Ascending aorta (tissue), 2 donors: ENCODE measurements at regions not wholly inside any gene's neighbourhood (a gene's known extent, or its start where the extent isn't known, plus 50 kb on each side); places are given as distances from the start of the nearest gene placed in this dataset.

ENCODE experiments used
- DNase-seq, 2 donors: peaks; one replicate each; pipeline ENCODE4 v3.0.0-alpha.2; 2019; ENCODE audit warnings: low spot score in 2 of 2
- H3K27ac ChIP-seq, 2 donors: fragments of 200-600 bp; sonication (generic); one replicate each; pipeline ENCODE4 v1.5.1; 2016 to 2017; ENCODE audit warnings: mild to moderate bottlenecking in 1 of 2
- H3K27me3 ChIP-seq: fragments of 200-600 bp; sonication (generic); one replicate; pipeline ENCODE4 v1.5.1; 2017
- H3K36me3 ChIP-seq, 2 donors: fragments of 200-600 bp; sonication (generic); one replicate each; pipeline ENCODE4 v1.5.1; 2016
- H3K4me1 ChIP-seq, 2 donors: fragments of 200-600 bp; sonication (generic); one replicate each; pipeline ENCODE4 v1.5.1; 2016 to 2017; ENCODE audit warnings: mild to moderate bottlenecking in 1 of 2
- H3K4me3 ChIP-seq, 2 donors: fragments of 200-600 bp; sonication (generic); one replicate each; pipeline ENCODE4 v1.5.1; 2016 to 2017; ENCODE audit warnings: mild to moderate bottlenecking in 1 of 2
- H3K9me3 ChIP-seq, 2 donors: fragments of 200-600 bp; sonication (generic); one replicate each; pipeline ENCODE4 v1.5.1; 2016
- intact Hi-C: fragments of 100-400 bp; cut with DNase I; formaldehyde crosslinking; loops from one replicate; pipeline ENCODE4 v1.15.1; 2023
- TF ChIP-seq, protein P1 (sequence below), 3 experiments: fragments of 200-600 bp in 2 of 3; fragments of 450-650 bp in 1 of 3; sonication (generic) in 2 of 3; IDR thresholded peaks; one replicate each; pipeline ENCODE4 v1.5.1; 2016 to 2019; ENCODE audit warnings: antibody characterized with exemption in 3 of 3, mild to moderate bottlenecking in 1 of 3, moderate library complexity in 1 of 3

GRCh38 chr2:16400127-16400623 is 265.5 kb downstream of the CYRIA start:
- H3K36me3 ChIP-seq, result no peaks in the 10 kb centered on the region
- H3K4me3 ChIP-seq, result no peak overlapping the region
- no peak for DNase-seq
- no peak overlapping the region for H3K27ac ChIP-seq
- intact Hi-C loops, result no loop called here
- H3K27me3 ChIP-seq, result no peaks in the 10 kb centered on the region
- H3K9me3 ChIP-seq, result no peaks in the 10 kb centered on the region
- no peaks in the 10 kb centered on the region for H3K4me1 ChIP-seq
- TF ChIP-seq, protein P1, sequence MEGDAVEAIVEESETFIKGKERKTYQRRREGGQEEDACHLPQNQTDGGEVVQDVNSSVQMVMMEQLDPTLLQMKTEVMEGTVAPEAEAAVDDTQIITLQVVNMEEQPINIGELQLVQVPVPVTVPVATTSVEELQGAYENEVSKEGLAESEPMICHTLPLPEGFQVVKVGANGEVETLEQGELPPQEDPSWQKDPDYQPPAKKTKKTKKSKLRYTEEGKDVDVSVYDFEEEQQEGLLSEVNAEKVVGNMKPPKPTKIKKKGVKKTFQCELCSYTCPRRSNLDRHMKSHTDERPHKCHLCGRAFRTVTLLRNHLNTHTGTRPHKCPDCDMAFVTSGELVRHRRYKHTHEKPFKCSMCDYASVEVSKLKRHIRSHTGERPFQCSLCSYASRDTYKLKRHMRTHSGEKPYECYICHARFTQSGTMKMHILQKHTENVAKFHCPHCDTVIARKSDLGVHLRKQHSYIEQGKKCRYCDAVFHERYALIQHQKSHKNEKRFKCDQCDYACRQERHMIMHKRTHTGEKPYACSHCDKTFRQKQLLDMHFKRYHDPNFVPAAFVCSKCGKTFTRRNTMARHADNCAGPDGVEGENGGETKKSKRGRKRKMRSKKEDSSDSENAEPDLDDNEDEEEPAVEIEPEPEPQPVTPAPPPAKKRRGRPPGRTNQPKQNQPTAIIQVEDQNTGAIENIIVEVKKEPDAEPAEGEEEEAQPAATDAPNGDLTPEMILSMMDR (IDR thresholded peaks at IDR 0.05), result no peak

DNA sequence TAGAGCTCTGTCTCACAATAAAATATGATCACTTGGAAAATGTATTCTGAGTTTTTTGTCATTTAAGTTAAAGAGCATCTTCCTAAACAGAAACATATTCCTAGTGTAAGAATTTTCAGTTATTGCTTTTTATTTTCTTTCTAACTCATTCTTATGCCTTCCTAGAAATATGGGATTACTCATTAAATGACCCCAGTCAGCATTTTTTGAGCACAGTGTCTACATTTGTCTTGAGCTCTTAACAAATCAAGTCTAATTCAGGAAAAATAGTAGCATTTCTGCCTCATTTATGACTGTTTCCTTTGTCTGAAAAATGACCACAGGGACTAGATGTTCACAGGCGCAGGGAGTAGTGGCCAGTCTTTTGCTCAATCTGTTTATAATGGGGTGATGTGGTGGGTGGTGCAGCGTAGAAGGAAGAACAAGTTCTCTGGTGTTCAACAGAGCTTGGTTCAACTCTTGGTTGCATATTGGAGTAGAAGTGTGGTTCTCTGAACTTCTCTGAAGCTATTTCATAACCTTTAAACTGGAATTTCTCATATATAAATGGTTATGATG is 267.1 kb downstream of the CYRIA start:
- TF ChIP-seq, protein P1 (IDR thresholded peaks at IDR 0.05), result no peak
- H3K4me1 ChIP-seq, result no peaks in the 10 kb centered on the region
- no peak overlapping the region for H3K27ac ChIP-seq
- no peaks in the 10 kb centered on the region for H3K9me3 ChIP-seq
- H3K27me3 ChIP-seq, result no peaks in the 10 kb centered on the region
- intact Hi-C loops, result no loop called here
- no peak overlapping the region for H3K4me3 ChIP-seq
- DNase-seq, result no peak
- H3K36me3 ChIP-seq, result no peaks in the 10 kb centered on the region

DNA sequence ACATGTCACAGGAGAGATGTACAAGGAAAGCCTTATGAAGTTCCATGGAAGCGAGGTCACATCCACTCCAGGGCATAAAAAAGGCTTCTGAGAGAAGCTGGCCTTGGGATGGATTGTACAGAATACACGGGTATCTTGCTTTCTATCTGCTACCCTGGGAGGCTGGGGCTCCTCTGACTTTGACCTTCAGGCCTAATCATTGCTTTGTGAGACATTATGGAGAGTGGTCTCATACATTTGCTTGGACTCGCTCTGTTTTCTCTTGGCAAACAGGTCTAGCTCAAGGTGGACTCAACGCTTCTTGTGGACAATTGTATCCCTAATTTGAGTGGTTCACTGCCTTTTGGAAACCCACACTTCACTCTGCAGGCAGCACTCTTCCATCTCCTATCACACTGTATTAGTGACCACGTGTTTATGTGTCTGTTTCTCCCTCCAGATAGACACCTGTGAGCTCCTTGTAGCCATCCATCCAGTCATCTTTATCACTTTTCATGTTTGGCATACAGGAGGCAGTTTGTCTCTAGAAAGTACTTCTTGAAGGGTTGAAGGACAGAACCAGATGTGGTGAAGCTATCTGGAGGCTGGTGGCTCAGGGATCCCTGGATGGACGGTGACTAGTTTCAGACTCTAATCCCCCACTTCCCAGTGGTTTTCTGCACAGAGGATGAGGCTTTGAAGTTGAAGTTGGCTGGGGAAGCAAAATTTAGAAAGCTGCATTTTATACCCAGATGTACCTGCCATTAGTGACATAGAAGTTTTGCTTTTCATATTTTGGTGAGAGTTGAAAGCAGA is 267.8 kb downstream of the CYRIA start:
- Histone ChIP-seq H3K4me3 (no peak overlapping the region), H3K4me1 (no peaks in the 10 kb centered on the region), H3K27me3 (no peaks in the 10 kb centered on the region), H3K27ac (no peak overlapping the region), H3K36me3 (no peaks in the 10 kb centered on the region), H3K9me3 (no peaks in the 10 kb centered on the region)
- TF ChIP-seq, protein P1 (IDR thresholded peaks at IDR 0.05), result no peak
- intact Hi-C loops, result no loop called here
- DNase-seq, result no peak

- Histone ChIP-seq H3K4me1 (no peaks in the 10 kb centered on the region), H3K27ac (no peak overlapping the region), H3K36me3 (no peaks in the 10 kb centered on the region), H3K9me3 (no peaks in the 10 kb centered on the region), H3K27me3 (no peaks in the 10 kb centered on the region), H3K4me3 (no peak overlapping the region)
- DNase-seq, result no peak
- TF ChIP-seq, protein P1 (IDR thresholded peaks at IDR 0.05), result no peak
- intact Hi-C loops, result no loop called here
These were observed 268.6 kb downstream of the CYRIA start for GRCh38 chr2:16396986-16397385.

DNA sequence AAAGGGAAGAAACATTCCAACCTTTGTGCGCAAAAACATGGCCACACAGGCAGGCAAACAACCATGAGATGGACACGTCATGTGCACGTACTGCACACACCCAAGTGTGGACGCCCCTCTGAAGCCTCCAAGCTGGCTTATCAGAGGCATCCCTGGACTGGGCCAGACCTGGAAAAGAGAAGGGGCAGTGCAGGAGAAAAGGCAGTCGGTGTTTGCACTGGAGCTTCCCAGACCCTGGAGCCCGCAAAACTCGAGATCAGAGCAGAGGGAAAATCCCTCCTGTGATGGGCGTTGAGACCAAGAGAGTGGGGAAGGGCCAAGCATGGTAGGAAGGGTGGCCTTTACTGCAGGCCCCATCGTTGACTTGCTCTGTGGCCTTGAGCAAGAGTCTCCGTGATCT is 269.5 kb downstream of the CYRIA start:
- Histone ChIP-seq H3K9me3 (no peaks in the 10 kb centered on the region), H3K4me1 (no peaks in the 10 kb centered on the region), H3K4me3 (no peak overlapping the region), H3K36me3 (no peaks in the 10 kb centered on the region), H3K27ac (no peak overlapping the region), H3K27me3 (no peaks in the 10 kb centered on the region)
- intact Hi-C loops, result no loop called here
- no peak for DNase-seq
- TF ChIP-seq, protein P1 (IDR thresholded peaks at IDR 0.05), result no peak
